ENCODE measurements at regions not wholly inside any gene's neighbourhood (a gene's known extent, or its start where the extent isn't known, plus 50 kb on each side); places are given as distances from the start of the nearest gene placed in this dataset.

DNA sequence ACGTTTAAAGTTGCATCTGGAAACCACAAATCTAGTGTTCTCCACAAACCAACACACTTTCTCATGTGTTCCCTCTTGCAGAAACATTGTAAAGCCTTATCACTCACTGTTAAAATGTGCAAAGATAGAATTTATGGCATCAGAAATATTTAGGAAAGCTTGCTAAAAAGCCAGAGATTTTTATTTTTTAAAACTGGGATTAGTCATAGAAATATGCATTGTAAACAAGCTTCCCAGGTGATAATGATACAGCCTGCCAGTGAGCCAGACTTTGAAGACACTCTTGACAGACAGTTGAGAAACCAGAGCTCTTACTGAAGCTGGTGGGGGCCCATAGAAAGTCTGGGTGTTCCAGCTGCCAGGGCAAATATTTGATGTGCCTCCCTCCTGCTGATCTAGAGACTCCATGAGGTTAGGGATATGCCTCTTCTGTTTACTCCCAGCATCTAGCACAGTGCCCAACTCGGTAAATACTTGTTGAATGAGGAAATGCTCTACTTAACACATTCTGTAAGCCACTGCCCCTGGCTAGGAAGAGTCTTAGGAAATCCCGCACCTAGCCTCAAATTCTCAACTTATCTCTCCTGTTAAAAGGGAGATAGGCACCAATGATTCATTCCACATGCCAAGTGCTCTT is 179.0 kb upstream of the RASGEF1B start:
- DNase-seq (ENCODE audit: extremely low read depth, low read depth, low spot score): no peak

DNA sequence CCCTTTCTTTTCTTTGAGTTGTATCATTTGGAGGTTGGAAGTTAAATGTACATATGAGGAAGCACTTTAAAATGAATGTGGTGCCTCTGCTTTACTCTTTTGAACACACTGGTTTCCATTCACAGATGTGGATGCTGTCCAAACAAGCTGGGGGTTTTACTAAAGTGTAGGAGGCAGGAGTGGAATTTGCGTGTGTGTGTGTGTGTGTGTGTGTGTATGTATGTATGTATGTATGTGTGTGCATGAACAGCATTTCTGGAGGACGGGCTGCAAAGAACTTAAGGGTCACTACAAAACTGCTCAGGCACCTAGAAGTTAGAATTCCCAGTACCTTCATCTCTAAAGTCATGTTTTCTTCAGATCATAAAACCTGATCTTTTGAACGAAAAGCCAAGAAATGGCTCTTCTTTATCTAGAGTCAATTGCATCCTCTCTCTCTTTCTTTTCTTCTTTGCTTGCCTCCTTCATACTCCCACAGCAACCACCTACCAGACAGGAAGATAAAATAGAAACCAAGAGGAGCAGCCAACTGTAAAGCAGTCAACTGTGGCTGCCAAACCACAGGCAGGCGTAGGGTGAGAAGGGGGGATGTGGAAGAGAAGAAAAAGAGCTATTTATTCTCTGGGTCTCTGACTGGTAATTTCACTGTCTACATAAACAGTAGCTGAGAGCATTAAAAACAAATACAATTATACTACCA is 177.0 kb upstream of the RASGEF1B start:
- no peak for DNase-seq (ENCODE audit: extremely low read depth, low read depth, low spot score)

DNA sequence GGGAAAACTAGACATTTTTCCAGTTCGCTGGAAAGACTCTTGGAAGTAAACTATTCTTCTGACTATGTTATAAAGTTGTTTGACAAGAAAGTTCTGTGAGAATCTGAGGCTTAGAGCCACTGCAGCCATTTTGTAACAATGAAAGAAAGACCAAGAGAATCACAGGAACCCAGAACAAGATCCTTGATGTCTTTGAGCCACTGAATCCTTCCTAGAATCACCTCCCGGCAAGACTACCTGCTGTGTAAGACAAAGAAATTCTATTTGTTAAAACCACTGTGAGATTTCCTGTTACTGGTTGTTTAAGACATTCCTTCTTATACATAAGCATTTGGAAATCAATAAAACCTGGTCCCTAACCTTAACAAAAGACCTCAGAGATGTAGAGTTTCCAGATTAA is 175.7 kb upstream of the RASGEF1B start:
- no peak for DNase-seq (ENCODE audit: extremely low read depth, low read depth, low spot score)

DNA sequence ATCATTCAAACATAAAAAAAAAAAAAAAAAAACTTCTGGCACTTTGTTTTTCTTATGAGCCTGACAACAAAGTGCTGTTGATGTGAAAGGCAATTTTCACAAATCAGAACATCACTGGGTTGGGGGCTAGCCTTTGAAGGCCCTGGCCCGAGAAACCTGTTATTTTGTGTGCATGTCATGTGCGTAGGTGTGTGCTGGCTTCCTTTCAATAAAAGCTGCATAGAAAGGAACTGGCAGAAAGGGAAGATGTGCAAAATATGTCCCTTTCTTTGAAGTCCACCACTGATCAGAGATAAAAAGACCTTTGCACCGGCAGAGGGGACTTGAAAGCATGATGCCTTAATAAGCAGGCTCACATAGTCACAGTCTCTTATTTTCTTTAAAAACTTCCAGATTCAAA is 170.8 kb upstream of the RASGEF1B start:
- DNase-seq (ENCODE audit: extremely low read depth, low read depth, low spot score): no peak

DNA sequence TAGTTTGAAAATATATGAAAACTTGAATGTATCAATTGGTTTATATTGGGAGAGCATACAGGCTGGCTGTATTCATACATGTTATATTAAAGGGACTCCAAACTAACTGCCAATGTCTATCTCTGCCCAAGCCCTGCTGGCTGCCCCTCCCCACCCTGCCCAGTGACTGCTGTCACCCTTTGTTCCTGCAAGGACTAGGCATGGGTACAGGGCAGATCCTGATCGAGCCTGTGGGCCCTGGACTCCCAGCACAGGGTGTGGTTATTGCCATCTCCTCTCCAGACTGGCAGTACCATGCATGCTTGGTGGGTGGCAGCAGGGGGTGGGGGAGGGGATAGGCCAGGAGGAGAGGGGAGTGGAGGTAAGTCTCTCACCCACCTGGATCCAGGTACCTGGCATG is 167.5 kb upstream of the RASGEF1B start:
- no peak for DNase-seq (ENCODE audit: extremely low read depth, low read depth, low spot score)

DNA sequence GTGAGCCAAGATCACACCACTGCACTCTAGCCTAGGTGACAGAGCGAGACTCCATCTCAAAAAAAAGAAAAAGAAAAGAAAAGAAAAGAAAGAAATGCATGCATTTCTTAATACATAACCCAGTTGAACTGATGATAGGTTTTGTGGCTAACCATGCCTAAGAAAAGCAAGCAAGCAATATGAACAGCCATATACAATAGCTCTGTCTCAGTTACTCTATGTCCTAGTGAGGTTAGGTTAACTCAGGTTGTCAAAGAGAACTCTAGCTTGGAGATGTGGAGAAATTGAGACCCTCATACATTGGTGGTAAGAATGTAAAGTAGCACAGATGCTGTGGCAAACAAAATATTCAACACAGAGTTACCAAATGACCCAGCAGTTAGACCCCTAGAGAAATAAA is 167.0 kb upstream of the RASGEF1B start:
- DNase-seq (ENCODE audit: extremely low read depth, low read depth, low spot score): no peak

DNA sequence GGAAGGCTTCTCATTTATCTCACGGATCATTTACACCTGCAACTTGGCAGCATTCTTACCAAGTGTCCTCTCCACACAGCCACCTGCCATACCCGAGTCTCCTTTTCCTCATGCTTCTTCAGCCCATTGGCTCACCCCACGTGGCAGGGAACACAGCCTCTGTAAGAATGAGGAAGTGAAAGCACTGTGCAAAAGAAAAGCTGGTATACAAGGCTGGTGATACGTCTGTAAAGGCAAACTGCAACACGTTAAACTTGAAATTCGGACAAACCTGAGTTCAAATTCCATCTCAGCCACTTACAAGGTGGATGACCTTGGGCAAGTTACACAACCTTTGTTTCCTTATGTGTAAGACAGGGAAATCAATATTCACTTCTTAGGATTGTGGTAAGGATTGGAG is 164.0 kb upstream of the RASGEF1B start:
- DNase-seq (ENCODE audit: extremely low read depth, low read depth, low spot score): no peak

DNA sequence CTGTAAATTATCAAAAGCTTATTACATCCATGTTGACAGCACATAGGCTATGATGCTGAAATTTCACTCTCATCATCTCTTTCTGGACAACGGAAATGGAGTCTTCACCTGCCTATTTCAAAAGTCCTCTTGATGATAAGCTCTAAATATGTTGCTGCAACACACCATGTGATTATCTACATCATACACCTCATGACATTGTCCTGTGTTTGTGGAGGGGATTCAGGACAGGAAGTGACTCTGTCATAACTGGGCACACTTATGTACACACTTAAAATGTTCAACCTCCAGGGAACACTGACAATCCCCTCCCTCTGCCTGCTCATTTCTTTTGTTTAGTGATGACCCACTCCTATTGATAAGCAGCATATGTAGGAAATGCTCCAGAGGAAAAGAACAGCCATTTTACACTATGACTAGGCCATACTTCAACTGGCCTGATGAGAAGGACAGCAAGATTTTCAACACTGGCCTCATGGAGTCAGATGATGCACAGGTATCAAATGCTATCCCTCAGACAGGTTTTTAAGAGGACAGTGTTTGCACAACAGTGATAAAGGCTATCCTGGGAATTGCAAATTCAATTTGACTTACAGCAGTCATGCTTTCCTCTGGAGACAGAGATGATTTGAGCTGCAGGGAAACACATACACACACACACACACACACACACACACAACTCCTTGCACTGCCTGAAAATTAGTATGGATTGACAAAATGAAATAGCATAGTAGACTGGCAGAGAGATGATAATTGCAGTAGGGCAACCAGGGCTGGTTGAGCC is 163.3 kb upstream of the RASGEF1B start:
- DNase-seq (ENCODE audit: extremely low read depth, low read depth, low spot score): no peak

DNA sequence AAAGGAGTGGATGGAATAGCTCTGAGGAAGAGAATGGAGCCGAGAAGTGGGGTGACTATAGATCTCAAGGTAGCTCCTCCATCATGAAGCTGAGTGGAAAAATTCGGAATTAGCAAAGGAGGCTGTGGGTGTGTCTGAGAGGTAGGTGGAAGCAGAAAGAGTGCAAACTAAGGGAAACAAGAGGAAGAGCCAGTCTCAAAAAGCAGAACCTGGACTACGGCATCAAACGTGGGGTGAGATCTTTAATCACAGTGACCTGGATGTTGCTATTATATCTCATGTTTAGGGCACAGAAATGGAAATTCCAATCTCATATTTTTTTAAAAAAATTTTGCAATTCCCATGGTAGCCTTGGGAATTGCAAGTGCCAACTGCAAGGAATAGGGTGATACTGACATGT is 162.5 kb upstream of the RASGEF1B start:
- no peak for DNase-seq (ENCODE audit: extremely low read depth, low read depth, low spot score)

DNA sequence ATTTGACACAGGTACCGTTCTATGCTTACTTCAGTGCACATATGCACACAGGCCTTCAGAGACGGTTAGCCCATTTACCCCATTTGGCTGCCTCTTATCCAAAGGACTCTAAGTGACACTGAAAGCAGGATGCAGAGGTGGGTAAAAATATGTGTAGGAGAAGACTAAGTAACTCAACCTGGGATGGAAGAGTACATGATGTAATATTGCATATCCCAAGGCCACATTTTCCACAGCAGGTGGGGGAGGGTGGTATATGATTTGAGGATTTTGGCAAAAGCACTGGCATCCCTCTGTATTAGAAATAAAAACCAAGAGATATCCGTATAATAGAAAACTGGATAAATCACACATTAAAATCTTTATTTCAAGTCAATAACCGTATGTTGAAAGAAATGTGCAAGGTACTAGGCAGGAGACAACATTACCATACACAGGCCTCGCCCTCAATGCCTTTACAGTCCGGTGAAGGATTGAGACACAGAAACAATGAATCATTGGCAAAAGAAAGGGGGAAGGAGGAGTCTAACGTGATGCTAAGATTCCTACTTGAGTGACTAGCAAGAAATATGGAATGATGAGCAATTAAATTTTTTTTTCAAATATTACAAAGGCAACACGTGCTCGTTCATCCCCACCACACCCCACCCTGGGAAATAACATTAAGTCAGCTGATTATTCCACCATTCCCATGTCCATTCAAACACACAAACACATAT is 161.0 kb upstream of the RASGEF1B start:
- no peak for DNase-seq (ENCODE audit: extremely low read depth, low read depth, low spot score)

DNA sequence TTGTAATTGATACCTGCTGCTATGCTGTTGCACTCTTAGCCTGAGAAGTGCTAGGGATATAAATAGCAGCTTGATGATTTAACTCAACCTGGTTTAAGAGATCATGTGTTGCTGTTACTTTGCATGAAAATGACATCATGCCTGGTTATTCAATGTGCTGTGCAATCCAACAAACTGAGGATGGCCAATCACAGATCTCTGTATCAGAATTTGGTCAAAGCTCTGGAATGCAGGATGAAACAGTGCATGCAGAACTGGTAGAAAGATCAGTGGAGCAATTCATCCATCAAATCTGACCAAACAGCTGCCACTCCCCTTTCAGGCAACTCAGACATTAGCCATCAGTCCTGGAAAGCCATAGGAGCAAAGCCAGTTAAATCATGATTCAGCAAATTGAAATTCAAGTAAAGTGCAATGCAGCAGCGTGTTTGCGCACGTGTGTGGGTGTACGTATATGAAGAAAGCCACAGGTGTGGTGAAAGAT is 160.3 kb upstream of the RASGEF1B start:
- DNase-seq (ENCODE audit: extremely low read depth, low read depth, low spot score): no peak

DNA sequence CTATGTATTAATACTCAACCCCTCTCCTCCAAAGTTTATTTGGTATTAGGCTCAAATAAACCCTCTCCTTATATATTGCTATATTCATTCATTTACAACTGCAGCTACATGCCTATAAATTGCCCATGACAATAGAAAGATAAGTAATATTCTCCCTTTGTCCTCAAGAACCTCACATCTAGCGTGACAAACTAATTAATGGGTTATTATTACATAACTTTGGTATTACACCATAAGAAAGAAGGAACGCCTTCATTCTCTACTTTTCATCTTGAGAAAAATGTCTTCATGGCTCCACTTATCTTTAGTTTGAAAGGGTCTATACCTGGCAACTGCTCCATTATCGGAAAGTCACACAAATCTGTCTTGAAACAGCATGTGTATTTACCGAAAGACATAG is 157.7 kb upstream of the RASGEF1B start:
- DNase-seq (ENCODE audit: extremely low read depth, low read depth, low spot score): no peak

DNA sequence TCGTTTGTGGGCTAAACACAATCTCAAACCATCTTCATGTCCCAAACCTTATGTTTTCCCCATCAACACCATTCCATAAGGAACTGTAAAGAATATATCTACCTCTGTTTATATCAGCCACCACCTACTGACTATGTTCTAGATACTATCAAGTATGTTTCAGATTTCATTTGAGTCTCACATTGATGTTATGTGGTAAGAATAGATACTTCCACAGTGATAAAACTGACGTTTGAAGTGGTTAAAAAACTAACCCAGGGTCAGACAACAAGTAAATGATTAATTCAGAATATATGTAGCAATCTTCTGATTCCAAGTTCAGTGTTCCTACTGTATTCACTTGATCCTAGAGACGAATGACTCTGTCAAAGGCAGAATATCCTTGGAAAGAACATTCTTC is 156.8 kb upstream of the RASGEF1B start:
- no peak for DNase-seq (ENCODE audit: extremely low read depth, low read depth, low spot score)

DNA sequence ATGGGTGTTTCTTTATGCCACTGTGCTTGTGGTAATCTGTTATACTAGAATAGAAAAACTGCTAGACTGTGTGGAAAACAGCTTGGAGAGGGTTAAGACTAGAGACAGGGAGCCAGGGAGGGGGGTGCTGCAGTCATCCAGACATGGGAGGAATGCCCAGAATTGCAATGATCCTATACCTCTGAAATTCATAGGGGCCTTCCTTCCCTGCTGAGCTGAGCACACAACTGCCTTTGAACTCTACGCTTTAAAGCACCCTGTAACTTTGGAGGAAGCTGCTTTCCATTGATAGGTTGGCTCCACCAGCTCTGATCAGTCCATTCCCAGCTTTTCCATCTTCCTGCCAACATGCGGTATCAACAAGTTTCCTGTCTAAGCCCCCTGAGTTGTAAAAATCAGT is 155.9 kb upstream of the RASGEF1B start:
- no peak for DNase-seq (ENCODE audit: extremely low read depth, low read depth, low spot score)

DNA sequence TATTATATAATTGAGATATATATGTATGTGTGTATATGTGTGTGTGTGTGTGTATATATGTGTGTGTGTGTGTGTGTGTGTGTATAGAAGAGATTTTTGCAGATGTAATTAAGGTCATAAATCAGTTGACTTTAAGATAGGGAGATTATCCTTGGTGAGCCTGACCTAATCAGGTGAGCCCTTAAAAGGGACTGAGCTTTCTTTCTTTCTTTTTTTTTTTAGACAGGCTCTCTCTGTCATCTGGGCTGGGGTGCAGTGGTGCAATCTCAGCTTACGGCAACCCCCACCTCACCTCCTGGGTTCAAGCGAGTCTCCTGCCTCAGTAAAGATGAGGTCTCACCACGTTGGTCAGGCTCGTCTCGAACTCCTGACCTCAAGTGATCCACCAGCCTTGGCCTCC is 155.1 kb upstream of the RASGEF1B start:
- no peak for DNase-seq (ENCODE audit: extremely low read depth, low read depth, low spot score)

DNA sequence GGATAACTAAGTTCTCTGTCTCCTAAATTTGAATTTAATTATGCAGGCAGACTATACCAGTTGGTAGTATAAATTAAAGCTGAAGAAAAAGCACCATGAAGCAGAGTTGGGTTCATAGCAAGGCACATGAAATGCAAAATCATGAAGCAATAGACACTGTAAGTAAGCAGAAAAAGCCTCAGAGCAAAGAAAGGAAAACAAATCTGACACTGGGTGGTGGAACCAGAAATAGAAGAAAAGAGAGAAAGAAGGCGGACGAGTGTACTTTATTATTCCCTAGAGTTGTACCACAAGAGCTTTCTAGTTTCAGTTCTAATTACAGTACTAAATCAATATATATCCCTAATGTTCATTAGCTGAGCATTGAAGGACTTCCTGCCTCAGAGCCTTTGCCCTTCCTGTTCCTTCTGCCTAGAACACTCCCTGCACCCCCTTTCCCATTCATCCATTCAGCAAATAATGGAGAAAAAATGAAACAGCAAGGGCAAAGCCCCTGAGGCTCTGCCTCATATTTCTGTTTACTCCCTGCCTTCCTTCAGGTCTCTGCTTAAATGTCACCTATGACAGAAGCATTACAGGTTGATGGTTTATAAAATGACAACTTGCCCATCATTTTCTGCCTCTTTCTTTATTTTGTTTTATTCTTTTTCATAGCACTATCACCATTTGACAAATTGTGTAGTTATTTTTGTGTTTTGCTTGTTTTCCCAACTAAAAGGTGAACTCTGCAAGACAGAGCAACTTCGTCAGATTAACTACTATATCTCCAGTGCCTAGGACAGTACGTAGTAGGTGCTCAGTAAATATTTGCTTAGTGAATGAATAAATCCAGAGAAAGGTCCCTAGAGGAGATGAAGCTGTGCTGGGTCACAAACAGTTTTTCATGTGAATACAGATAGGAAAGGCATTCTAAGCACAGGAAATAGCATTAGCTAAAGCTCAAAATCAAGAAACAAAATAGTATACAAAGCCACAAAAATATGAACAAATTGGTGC is 154.0 kb upstream of the RASGEF1B start:
- DNase-seq (ENCODE audit: extremely low read depth, low read depth, low spot score): no peak

DNA sequence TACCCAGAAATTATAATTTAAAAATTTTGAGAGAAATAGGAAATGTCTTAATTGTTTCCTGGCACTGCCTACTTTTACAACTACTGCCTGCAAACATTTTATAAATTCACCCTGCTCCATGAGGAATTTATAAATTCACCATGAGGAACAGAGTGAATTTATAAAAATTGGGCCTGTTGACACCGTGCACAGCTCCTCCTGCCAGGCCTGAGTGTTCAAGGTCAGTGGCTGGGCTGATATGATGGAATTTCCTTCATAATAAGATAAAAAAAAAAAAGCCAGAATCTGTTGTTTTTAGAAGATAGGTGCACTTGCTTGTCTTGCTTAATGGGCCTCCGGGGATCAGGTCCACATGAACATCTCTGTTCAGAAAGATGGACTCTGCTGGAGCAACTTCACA is 151.7 kb upstream of the RASGEF1B start:
- DNase-seq (ENCODE audit: extremely low read depth, low read depth, low spot score): no peak

DNA sequence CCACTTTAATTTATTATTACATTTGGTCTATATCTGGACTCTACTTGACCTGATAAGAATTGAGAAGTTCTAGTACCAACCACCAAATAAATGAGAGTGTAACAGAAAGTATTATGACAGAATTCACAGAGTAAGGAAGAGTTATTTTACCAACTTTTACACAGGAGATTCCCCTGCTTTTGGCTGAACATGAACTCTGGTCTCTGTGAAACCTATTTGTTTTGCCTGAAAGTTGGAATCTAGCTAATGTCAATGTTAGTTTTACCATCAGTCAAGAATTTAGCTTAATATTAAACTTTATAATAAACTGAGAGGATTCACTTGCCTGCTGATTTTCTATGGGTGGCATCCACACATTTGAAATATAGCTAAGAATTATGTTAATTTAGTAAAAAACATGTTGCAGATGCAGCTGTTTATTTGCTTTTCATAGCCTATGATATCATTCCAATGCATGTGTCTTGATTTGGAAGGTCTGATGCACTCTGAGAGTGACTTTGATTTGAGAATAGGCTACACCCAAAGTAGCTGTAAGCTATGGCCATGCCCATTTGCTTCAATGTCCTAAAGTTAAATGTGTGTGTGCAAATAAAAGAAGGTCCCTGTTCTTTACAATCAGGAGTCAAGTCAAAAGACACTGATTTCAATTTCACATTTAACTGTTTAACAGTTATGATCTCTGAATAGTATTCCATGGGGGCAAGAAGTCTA is 150.9 kb upstream of the RASGEF1B start:
- DNase-seq (ENCODE audit: extremely low read depth, low read depth, low spot score): no peak

DNA sequence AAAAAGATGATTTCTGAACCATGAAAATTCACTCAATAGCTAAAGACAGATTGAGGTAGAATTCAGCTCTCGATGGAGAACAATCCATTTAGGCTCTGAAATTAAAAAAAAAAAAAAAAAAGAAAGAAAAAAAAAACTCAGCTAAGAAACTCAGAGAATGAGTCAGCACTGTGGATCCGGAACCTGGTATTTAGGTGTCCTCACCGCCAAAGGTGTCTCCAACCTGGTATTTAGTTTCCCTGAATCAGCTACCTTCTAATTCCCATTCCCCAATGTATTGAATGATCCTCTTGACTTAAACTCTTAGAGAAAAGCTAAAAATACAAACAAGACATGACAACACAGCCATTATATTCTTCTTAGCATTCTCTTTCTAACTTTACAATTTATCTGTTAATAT is 150.3 kb upstream of the RASGEF1B start:
- DNase-seq (ENCODE audit: extremely low read depth, low read depth, low spot score): no peak

Data from glomerular endothelial cell (primary cell).